Stimulated activated CD4-positive, alpha-beta T cell treated with anti-CD3 and anti-CD28 coated beads, TNF-alpha, amount 100 ng/mL, for 48 hours (primary cell): ENCODE measurements at regions not wholly inside any gene's neighbourhood (a gene's known extent, or its start where the extent isn't known, plus 50 kb on each side); places are given as distances from the start of the nearest gene placed in this dataset.
"Not testable (repeated sequence)": the region's sequence is repeated elsewhere in the genome, so short reads cannot be mapped to it uniquely, and the experiment has no call there.

Experiments used
- DNase-seq, 3 donors: peaks; one replicate each; pipeline ENCODE4 v3.0.0-alpha.2; 2020; ENCODE audit warnings: low read depth in 3 of 3

- no peak for DNase-seq
Measured at GRCh38 chr12:131357185-131357747, 353.6 kb upstream of the SFSWAP start.

- no peak for DNase-seq
Measured at GRCh38 chr12:131357920-131358319, 353.0 kb upstream of the SFSWAP start.

- no peak for DNase-seq
Measured at GRCh38 chr12:131362291-131363211, 348.3 kb upstream of the SFSWAP start.

GRCh38 chr12:131363393-131363792 lies 347.5 kb upstream of the SFSWAP start:
- DNase-seq, result no peak

DNA sequence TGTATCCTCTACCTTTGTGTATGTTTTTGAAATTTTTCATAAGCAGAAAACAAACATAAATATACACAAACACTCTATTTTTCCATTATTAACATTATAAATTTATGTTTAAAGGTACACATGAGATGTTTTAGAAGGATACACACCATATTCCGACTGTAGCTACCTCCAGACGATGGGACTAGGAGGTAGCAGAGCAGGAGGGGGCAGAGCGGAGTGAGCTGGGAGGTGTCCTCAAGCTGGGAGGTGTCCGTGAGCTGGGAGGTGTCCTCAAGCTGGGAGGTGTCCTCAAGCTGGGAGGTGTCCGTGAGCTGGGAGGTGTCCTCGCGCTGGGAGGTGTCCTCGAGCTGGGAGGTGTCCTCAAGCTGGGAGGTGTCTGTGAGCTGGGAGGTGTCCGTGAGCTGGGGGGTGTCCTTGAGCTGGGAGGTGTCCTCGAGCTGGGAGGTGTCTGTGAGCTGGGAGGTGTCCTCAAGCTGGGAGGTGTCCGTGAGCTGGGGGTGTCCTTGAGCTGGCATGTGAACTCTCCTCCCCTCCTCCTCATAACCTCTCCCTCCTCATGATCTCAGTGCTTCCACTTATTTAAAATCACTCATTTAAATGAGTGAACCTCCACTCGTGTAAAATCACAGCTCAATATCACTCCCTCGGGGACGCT lies 346.9 kb upstream of the SFSWAP start:
- no peak for DNase-seq

GRCh38 chr12:131364903-131365820 lies 345.7 kb upstream of the SFSWAP start:
- DNase-seq, result no peak

DNA sequence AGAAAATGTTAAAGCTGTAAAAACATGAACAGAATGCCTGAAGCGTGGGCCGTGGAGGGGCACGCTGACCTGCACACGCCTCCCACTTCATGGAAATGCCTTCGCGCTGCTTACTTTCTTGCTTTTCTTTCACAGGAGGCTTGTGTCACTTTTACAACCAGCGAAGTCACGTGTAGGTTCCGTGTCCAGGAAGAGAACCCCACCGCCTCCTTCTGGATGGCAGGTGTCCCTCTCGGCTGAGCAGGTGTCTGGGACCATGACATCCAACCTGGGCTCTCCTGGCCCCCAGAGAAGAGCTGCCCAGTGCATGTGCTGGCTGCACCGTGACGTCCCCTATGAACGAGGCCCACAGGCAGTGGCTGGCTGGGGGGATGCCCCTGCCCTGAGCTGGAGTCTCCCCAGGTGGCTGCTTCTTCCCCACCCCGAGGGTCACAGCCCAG lies 345.0 kb upstream of the SFSWAP start:
- no peak for DNase-seq

DNA sequence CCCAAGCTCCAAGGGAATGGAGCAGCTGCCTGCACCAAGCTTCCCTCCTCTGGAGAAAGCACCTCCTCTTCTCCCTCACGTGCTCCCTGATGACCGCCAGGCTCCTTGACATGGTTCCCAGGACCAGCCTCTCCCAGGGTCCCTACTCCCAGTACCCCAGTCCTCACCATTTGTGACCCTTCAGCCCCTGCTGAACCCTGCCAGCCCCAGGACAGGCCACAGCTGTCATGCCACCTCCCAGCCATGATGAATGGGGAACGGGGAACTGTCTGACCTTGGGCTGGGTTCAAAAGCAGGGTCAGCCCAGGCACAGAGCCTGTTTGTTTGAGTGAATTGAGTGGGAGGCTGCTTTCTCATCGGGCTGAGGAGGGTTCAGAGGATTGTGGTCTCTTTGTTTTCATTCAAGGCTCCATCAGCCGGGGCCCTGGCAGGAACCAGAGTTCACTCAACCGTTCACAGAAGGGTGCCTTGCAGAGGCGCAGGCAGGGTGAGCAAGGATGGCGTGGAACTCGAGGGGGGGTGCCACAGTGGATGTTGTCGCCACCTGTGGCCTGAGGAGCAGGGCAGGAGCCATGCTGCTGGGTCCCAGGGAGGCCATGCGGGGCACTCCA lies 344.5 kb upstream of the SFSWAP start:
- no peak for DNase-seq

- not testable (repeated sequence) for DNase-seq
Measured at GRCh38 chr12:131367067-131367982, 343.6 kb upstream of the SFSWAP start.

GRCh38 chr12:131367983-131368667 lies 342.8 kb upstream of the SFSWAP start:
- no peak for DNase-seq

- DNase-seq, result no peak
Measured at GRCh38 chr12:131368668-131369071, 342.2 kb upstream of the SFSWAP start.

- DNase-seq, result no peak
Measured at GRCh38 chr12:131369094-131369845, 341.6 kb upstream of the SFSWAP start.

- DNase-seq, result no peak
Measured at GRCh38 chr12:131370321-131370720, 340.6 kb upstream of the SFSWAP start.

- DNase-seq, result no peak
Measured at GRCh38 chr12:131370791-131371347, 340.0 kb upstream of the SFSWAP start.

GRCh38 chr12:131371401-131372170 lies 339.3 kb upstream of the SFSWAP start:
- no peak for DNase-seq

GRCh38 chr12:131372171-131372475 lies 338.8 kb upstream of the SFSWAP start:
- no peak for DNase-seq

- DNase-seq, result no peak
Measured at GRCh38 chr12:131372706-131373195, 338.1 kb upstream of the SFSWAP start.
